ENCODE measurements at regions not wholly inside any gene's neighbourhood (a gene's known extent, or its start where the extent isn't known, plus 50 kb on each side); places are given as distances from the start of the nearest gene placed in this dataset.

DNA sequence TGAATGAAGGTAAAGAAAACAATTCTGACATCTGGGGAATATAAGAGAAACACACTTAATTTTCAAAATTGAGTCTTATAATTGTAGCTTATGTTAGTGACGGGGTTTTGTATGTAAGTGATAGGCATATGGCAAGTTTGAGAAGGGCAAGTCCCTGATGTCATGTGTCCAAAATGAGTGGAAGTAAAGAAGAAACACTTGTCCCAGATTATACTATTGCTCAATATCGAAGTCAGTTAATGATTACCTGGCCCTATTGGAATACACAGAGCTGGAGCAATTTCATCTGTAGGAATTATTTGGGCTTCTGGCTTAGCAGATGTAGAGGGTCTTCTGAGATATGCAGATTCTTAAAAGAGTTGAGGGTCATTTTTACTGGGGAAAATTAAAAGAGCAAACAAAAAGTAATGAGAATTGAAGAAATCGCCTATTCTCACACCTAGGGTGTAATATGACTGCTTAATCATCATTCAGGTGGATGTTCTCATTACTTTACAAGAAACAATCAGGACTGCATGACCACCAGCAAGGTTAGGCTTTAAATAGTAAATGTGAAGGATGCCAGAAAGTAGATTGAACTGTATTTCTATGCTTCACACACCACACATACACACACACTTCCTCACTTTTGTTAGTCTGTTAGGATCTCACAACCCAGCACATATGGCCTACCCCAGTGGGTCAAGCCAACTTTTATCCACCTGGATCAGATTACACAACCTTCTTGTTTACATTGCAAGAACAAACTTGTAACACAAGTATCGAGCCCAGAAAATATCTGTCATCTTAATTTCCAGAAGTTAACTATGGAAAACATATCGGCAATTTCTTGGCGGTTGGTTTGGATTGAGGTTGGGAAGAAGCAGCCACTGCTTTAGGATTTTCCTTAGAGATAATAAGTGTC is 183.3 kb upstream of the LRRC3B start:
- Histone ChIP-seq H3K9me3 (replicated peaks; ENCODE audit: control insufficient read depth, insufficient read depth, low read length) (no peaks in the 10 kb centered on the region), H3K79me2 (ENCODE audit: control insufficient read depth, insufficient read depth, low read length) (no peaks in the 10 kb centered on the region), H4K20me1 (replicated peaks; ENCODE audit: control insufficient read depth, extremely low read depth, insufficient read depth, low read length) (no peaks in the 10 kb centered on the region), H3K9ac (replicated peaks; ENCODE audit: extremely low read depth, insufficient read depth, low read length) (no peak overlapping the region), H2AFZ (ENCODE audit: low read depth, low read length) (no peak overlapping the region), H3K4me1 (ENCODE audit: control insufficient read depth, extremely low read depth, insufficient read depth, low read length) (no peaks in the 10 kb centered on the region), H3K4me3 (replicated peaks in 1 of 3; ENCODE audit: insufficient read depth in 1 of 3, low read depth in 1 of 3, low read length in 3 of 3) (no peak overlapping the region), H3K36me3 (ENCODE audit: control insufficient read depth in 2 of 2, extremely low read depth in 1 of 2, insufficient read depth in 2 of 2, low read length in 2 of 2) (no peaks in the 10 kb centered on the region), H3K27me3 (ENCODE audit: control insufficient read depth in 2 of 2, insufficient read depth in 2 of 2, low read length in 2 of 2) (no peaks in the 10 kb centered on the region), H3K9me1 (replicated peaks; ENCODE audit: control insufficient read depth, extremely low read depth, insufficient read depth, low read length) (no peaks in the 10 kb centered on the region), H3K4me2 (ENCODE audit: insufficient read depth, low read length) (no peak overlapping the region), H3K27ac (ENCODE audit: insufficient read depth, low read depth, low read length) (no peak overlapping the region)
- DNase-seq (ENCODE audit: low read depth, low spot score) (no peak), FAIRE-seq (no peak)
- no TSS peak for BruUV-seq (replicated peaks)
- no peak for TF ChIP-seq POLR2AphosphoS5 (IDR thresholded peaks at IDR 0.05; ENCODE audit: insufficient read depth, low read depth, low read length)
- TF ChIP-seq POLR2A (IDR thresholded peaks at IDR 0.05; ENCODE audit: low read depth, low read length) = no peak
- TF ChIP-seq CTCF (IDR thresholded peaks at IDR 0.05; ENCODE audit: extremely low read depth in 1 of 2, insufficient read depth in 1 of 2, low read depth in 1 of 2, low read length in 2 of 2) = no peak
- TF ChIP-seq GATA2 (IDR thresholded peaks at IDR 0.05; ENCODE audit: insufficient read depth, insufficient read length, low read depth, low read length) = no peak
- no peak for TF ChIP-seq EZH2 (IDR thresholded peaks at IDR 0.05; ENCODE audit: borderline replicate concordance, low read depth, low read length, severe bottlenecking)
- TF ChIP-seq, protein P1, sequence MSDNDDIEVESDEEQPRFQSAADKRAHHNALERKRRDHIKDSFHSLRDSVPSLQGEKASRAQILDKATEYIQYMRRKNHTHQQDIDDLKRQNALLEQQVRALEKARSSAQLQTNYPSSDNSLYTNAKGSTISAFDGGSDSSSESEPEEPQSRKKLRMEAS (IDR thresholded peaks at IDR 0.05; ENCODE audit: insufficient read depth, insufficient read length) = no peak
- no peak for TF ChIP-seq MYC (IDR thresholded peaks at IDR 0.05; ENCODE audit: low read depth, low read length)
- TF ChIP-seq JUN (IDR thresholded peaks at IDR 0.05; ENCODE audit: borderline replicate concordance, insufficient read depth, insufficient read length, low read depth) = no peak
- TF ChIP-seq FOS (IDR thresholded peaks at IDR 0.05; ENCODE audit: borderline replicate concordance, insufficient read depth, low read length) = no peak
- ChIA-PET CTCF (no interaction called here), POLR2A (no interaction called here)
- intact Hi-C loops (cut with micrococcal nuclease) (no loop called here), dilution Hi-C loops (cut with MboI; ENCODE audit: extremely low pct_ligation_motif_present, low sequenced_read_pairs) (no loop called here)

Measured in endothelial cell of umbilical vein (primary cell).